ENCODE measurements at regions not wholly inside any gene's neighbourhood (a gene's known extent, or its start where the extent isn't known, plus 50 kb on each side); places are given as distances from the start of the nearest gene placed in this dataset.

GRCh38 chr2:118437501-118437900 is 349.2 kb downstream of the INSIG2 start:
- Mint-ChIP-seq H3K4me3 (ENCODE audit: unreplicated experiment) (no peak overlapping the region), H3K4me1 (ENCODE audit: low read depth, unreplicated experiment) (peaks cover under 1% of the 10 kb centered on the region), H3K27ac (ENCODE audit: unreplicated experiment) (no peak overlapping the region), H3K36me3 (ENCODE audit: unreplicated experiment) (peaks cover 4% of the 10 kb centered on the region), H3K27me3 (ENCODE audit: unreplicated experiment) (no peaks in the 10 kb centered on the region), H3K9me3 (ENCODE audit: unreplicated experiment) (no peaks in the 10 kb centered on the region)
- no peak for TF ChIP-seq CTCF (IDR thresholded peaks at IDR 0.05; ENCODE audit: partially characterized antibody, unreplicated experiment)
- DNase-seq = no peak

GRCh38 chr2:118431997-118432396 is 343.7 kb downstream of the INSIG2 start:
- no peak overlapping the region for H3K27ac Mint-ChIP-seq (ENCODE audit: unreplicated experiment)
- no peaks in the 10 kb centered on the region for H3K9me3 Mint-ChIP-seq (ENCODE audit: unreplicated experiment)
- TF ChIP-seq CTCF (IDR thresholded peaks at IDR 0.05; ENCODE audit: partially characterized antibody, unreplicated experiment) = no peak
- no peaks in the 10 kb centered on the region for H3K27me3 Mint-ChIP-seq (ENCODE audit: unreplicated experiment)
- no peaks in the 10 kb centered on the region for H3K36me3 Mint-ChIP-seq (ENCODE audit: unreplicated experiment)
- DNase-seq = no peak
- no peaks in the 10 kb centered on the region for H3K4me1 Mint-ChIP-seq (ENCODE audit: low read depth, unreplicated experiment)
- H3K4me3 Mint-ChIP-seq (ENCODE audit: unreplicated experiment) = no peak overlapping the region

- Mint-ChIP-seq H3K36me3 (ENCODE audit: unreplicated experiment) (no peaks in the 10 kb centered on the region), H3K4me1 (ENCODE audit: low read depth, unreplicated experiment) (no peaks in the 10 kb centered on the region), H3K27ac (ENCODE audit: unreplicated experiment) (no peak overlapping the region), H3K4me3 (ENCODE audit: unreplicated experiment) (no peak overlapping the region), H3K9me3 (ENCODE audit: unreplicated experiment) (no peaks in the 10 kb centered on the region), H3K27me3 (ENCODE audit: unreplicated experiment) (no peaks in the 10 kb centered on the region)
- TF ChIP-seq CTCF (IDR thresholded peaks at IDR 0.05; ENCODE audit: partially characterized antibody, unreplicated experiment) = no peak
- no peak for DNase-seq
These were observed 343.3 kb downstream of the INSIG2 start for GRCh38 chr2:118431586-118431985.

GRCh38 chr2:118431165-118431517 is 342.9 kb downstream of the INSIG2 start:
- Mint-ChIP-seq H3K27ac (ENCODE audit: unreplicated experiment) (no peak overlapping the region), H3K36me3 (ENCODE audit: unreplicated experiment) (no peaks in the 10 kb centered on the region), H3K9me3 (ENCODE audit: unreplicated experiment) (no peaks in the 10 kb centered on the region), H3K27me3 (ENCODE audit: unreplicated experiment) (no peaks in the 10 kb centered on the region), H3K4me3 (ENCODE audit: unreplicated experiment) (no peak overlapping the region), H3K4me1 (ENCODE audit: low read depth, unreplicated experiment) (no peaks in the 10 kb centered on the region)
- TF ChIP-seq CTCF (IDR thresholded peaks at IDR 0.05; ENCODE audit: partially characterized antibody, unreplicated experiment) = no peak
- no peak for DNase-seq

GRCh38 chr2:118430510-118431164 is 342.4 kb downstream of the INSIG2 start:
- H3K27me3 Mint-ChIP-seq (ENCODE audit: unreplicated experiment) = no peaks in the 10 kb centered on the region
- no peaks in the 10 kb centered on the region for H3K9me3 Mint-ChIP-seq (ENCODE audit: unreplicated experiment)
- no peaks in the 10 kb centered on the region for H3K4me1 Mint-ChIP-seq (ENCODE audit: low read depth, unreplicated experiment)
- H3K36me3 Mint-ChIP-seq (ENCODE audit: unreplicated experiment) = no peaks in the 10 kb centered on the region
- no peak overlapping the region for H3K27ac Mint-ChIP-seq (ENCODE audit: unreplicated experiment)
- no peak for DNase-seq
- no peak for TF ChIP-seq CTCF (IDR thresholded peaks at IDR 0.05; ENCODE audit: partially characterized antibody, unreplicated experiment)
- H3K4me3 Mint-ChIP-seq (ENCODE audit: unreplicated experiment) = no peak overlapping the region
